ENCODE measurements at regions not wholly inside any gene's neighbourhood (a gene's known extent, or its start where the extent isn't known, plus 50 kb on each side); places are given as distances from the start of the nearest gene placed in this dataset.

- Histone ChIP-seq H3K4me2 (ENCODE audit: low read depth, low read length) (no peak overlapping the region), H4K91ac (ENCODE audit: insufficient read depth, low read depth, low read length) (no peak overlapping the region), H2BK120ac (ENCODE audit: low read depth, low read length) (no peak overlapping the region), H4K5ac (ENCODE audit: low read depth, low read length) (no peak overlapping the region), H3K9ac (ENCODE audit: low read depth, low read length) (no peak overlapping the region), H4K20me1 (ENCODE audit: insufficient read depth, low read length) (no peaks in the 10 kb centered on the region), H3K4ac (ENCODE audit: low read depth, low read length) (no peak overlapping the region), H2BK15ac (ENCODE audit: low read depth, low read length) (no peak overlapping the region), H3K4me1 (ENCODE audit: control insufficient read depth, insufficient read depth, low read length) (no peaks in the 10 kb centered on the region), H3K18ac (ENCODE audit: low read depth, low read length) (no peak overlapping the region), H4K8ac (ENCODE audit: low read depth in 2 of 2, low read length in 2 of 2) (no peak overlapping the region), H3K36me3 (ENCODE audit: control insufficient read depth, insufficient read depth, low read length) (no peaks in the 10 kb centered on the region), H2AFZ (replicated peaks; ENCODE audit: low read length, poor library complexity) (no peak overlapping the region), H2BK5ac (ENCODE audit: low read depth, low read length, poor library complexity, severe bottlenecking) (no peak overlapping the region), H3K79me1 (ENCODE audit: low read depth in 1 of 2, low read length in 2 of 2) (no peaks in the 10 kb centered on the region), H3K4me3 (ENCODE audit: insufficient read depth, low read depth, low read length) (no peak overlapping the region), H2BK20ac (ENCODE audit: low read depth, low read length) (no peak overlapping the region), H3K27me3 (ENCODE audit: control insufficient read depth, insufficient read depth, low read length) (no peaks in the 10 kb centered on the region), H3K23ac (ENCODE audit: low read depth, low read length) (no peak overlapping the region), H3K9me3 (ENCODE audit: control insufficient read depth, insufficient read depth, low read length) (no peaks in the 10 kb centered on the region), H3K14ac (replicated peaks; ENCODE audit: low read depth, low read length) (no peak overlapping the region), H3K9me1 (ENCODE audit: insufficient read depth, low read length) (no peaks in the 10 kb centered on the region), H3K56ac (ENCODE audit: extremely low read depth, insufficient read depth, low read length) (no peak overlapping the region), H3K27ac (ENCODE audit: insufficient read depth, low read length) (no peak overlapping the region), H2AK9ac (replicated peaks; ENCODE audit: low read depth, low read length, poor library complexity) (no peak overlapping the region), H2AK5ac (ENCODE audit: low read depth, low read length) (no peak overlapping the region)
- no CpG with 5 or more reads among the region's 5 CpGs for WGBS, 2 experiments (ENCODE audit: extremely low coverage in 2 of 2, insufficient read length in 1 of 2)
- intact Hi-C loops (cut with micrococcal nuclease) = no loop called here
- in situ Hi-C loops (cut with MboI; ENCODE audit: low sequenced_read_pairs) = no loop called here
- TF ChIP-seq ELK1 (IDR thresholded peaks at IDR 0.05; ENCODE audit: borderline replicate concordance, low read depth, low read length) = no peak
- TF ChIP-seq FOS (IDR thresholded peaks at IDR 0.05; ENCODE audit: low read depth, low read length) = no peak
- no peak for TF ChIP-seq RCOR1 (IDR thresholded peaks at IDR 0.05; ENCODE audit: insufficient replicate concordance, low read length)
- TF ChIP-seq CHD1 (IDR thresholded peaks at IDR 0.05; ENCODE audit: low read depth, low read length) = no peak
- TF ChIP-seq RFX5 (IDR thresholded peaks at IDR 0.05; ENCODE audit: low read depth, low read length) = no peak
- TF ChIP-seq CEBPB (IDR thresholded peaks at IDR 0.05; ENCODE audit: low read depth, low read length) = no peak
- dilution Hi-C loops (cut with HindIII; ENCODE audit: low sequenced_read_pairs, unreplicated experiment) = no loop called here
- ATAC-seq (ENCODE audit: low read depth) (no peak), DNase-seq (no peak)
- CTCF ChIA-PET = interaction anchor here (1.1 kb wide), 1 partner anchor 1584 kb away, joined by 7 read pairs; no protein-coding TSS in a partner anchor
- POLR2A ChIA-PET (ENCODE audit: unreplicated experiment) = no interaction called here
- BruUV-seq (replicated peaks) = no TSS peak
Observed at GRCh38 chr19:32266460-32266859, 79.0 kb upstream of the ZNF507 start.

All from IMR-90 (cell line).